ENCODE measurements at regions not wholly inside any gene's neighbourhood (a gene's known extent, or its start where the extent isn't known, plus 50 kb on each side); places are given as distances from the start of the nearest gene placed in this dataset.

GRCh38 chr4:61024610-61025009 is 175.5 kb upstream of the ADGRL3 start:
- H3K4me3 ChIP-seq (ENCODE audit: low read depth, low read length): no peak overlapping the region
- no peak for DNase-seq (ENCODE audit: low read depth)
- TF ChIP-seq, protein P1, sequence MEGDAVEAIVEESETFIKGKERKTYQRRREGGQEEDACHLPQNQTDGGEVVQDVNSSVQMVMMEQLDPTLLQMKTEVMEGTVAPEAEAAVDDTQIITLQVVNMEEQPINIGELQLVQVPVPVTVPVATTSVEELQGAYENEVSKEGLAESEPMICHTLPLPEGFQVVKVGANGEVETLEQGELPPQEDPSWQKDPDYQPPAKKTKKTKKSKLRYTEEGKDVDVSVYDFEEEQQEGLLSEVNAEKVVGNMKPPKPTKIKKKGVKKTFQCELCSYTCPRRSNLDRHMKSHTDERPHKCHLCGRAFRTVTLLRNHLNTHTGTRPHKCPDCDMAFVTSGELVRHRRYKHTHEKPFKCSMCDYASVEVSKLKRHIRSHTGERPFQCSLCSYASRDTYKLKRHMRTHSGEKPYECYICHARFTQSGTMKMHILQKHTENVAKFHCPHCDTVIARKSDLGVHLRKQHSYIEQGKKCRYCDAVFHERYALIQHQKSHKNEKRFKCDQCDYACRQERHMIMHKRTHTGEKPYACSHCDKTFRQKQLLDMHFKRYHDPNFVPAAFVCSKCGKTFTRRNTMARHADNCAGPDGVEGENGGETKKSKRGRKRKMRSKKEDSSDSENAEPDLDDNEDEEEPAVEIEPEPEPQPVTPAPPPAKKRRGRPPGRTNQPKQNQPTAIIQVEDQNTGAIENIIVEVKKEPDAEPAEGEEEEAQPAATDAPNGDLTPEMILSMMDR (IDR thresholded peaks at IDR 0.05; ENCODE audit: low read depth, low read length, missing control alignments): no peak
- in situ Hi-C loops (cut with HindIII; ENCODE audit: low sequenced_read_pairs): no loop called here

DNA sequence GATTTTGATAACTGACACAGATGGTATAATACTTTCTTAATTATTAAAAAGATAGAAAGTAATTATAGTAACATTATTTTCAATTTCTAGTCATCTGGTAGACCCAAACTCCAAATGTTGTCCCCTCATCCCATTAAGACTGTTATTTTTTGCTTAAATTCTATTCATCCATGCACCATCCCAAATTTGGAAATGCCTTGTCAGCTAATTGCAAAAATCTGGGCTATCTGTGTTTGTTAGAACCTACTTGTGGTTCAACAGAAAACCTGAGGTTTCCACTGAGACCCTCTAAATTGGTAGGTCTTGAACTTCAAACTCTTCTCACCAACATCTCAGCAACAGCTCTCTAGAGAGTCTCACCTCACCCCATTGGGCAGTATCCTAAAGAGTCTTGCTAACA is 172.2 kb upstream of the ADGRL3 start:
- TF ChIP-seq, protein P1 (IDR thresholded peaks at IDR 0.05; ENCODE audit: low read depth, low read length, missing control alignments): no peak
- in situ Hi-C loops (cut with HindIII; ENCODE audit: low sequenced_read_pairs): no loop called here
- no peak for DNase-seq (ENCODE audit: low read depth)
- H3K4me3 ChIP-seq (ENCODE audit: low read depth, low read length): no peak overlapping the region

DNA sequence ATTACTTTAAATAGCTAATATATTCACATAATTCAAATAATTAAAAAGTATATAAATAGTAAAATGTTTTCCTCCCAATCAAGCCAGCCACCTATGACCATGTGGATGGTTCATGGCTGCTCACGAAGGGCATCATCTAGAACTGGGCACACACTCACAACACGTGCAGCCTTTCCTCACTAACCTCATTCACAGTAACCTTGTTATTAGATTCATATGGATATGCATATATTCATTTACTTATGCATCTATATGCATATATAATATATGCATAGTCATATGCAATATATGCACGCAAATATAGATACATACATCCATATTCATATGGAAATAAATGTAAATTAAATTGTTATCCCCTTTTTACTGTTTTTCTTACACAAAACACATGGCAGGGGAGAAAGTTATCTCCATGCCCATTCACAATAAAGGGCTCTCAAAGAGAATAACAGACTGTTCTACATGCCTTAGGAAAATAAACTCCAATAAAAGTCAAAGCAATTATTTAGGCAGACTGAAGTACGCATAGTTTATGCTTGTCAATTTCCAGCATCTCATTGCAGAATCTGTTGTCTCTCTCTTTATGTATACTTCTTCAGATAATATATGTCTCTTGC is 163.9 kb upstream of the ADGRL3 start:
- TF ChIP-seq, protein P1 (IDR thresholded peaks at IDR 0.05; ENCODE audit: low read depth, low read length, missing control alignments): no peak
- in situ Hi-C loops (cut with HindIII; ENCODE audit: low sequenced_read_pairs): no loop called here
- DNase-seq (ENCODE audit: low read depth): no peak

GRCh38 chr4:61041527-61041926 is 158.6 kb upstream of the ADGRL3 start:
- TF ChIP-seq, protein P1 (IDR thresholded peaks at IDR 0.05; ENCODE audit: low read depth, low read length, missing control alignments): no peak
- in situ Hi-C loops (cut with HindIII; ENCODE audit: low sequenced_read_pairs): no loop called here
- no peak for DNase-seq (ENCODE audit: low read depth)
- H3K4me3 ChIP-seq (ENCODE audit: low read depth, low read length): no peak overlapping the region

More for the DNA sequence above, 163.9 kb upstream of the ADGRL3 start:
- H3K4me3 ChIP-seq (ENCODE audit: low read depth, low read length): no peak overlapping the region

DNA sequence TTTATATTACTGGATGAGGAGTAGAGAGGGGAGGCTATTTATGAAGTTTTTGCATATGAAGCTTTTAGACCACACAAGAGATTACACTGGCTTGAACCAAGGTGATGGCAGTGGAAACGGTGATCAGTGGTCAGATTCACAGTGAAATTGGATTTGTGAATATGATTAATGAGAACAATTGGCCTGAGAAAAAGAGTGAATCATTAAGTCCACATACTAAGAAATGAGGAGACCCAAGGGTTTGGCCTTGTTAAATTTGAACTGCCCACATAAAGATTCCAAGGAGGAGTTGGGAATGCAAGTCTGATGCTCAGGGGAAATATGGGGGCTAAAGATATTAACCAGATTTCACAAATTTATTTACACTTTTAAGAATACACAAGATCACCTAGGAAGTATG is 155.3 kb upstream of the ADGRL3 start:
- DNase-seq (ENCODE audit: low read depth): no peak
- no peak overlapping the region for H3K4me3 ChIP-seq (ENCODE audit: low read depth, low read length)
- TF ChIP-seq, protein P1 (IDR thresholded peaks at IDR 0.05; ENCODE audit: low read depth, low read length, missing control alignments): no peak
- in situ Hi-C loops (cut with HindIII; ENCODE audit: low sequenced_read_pairs): no loop called here

DNA sequence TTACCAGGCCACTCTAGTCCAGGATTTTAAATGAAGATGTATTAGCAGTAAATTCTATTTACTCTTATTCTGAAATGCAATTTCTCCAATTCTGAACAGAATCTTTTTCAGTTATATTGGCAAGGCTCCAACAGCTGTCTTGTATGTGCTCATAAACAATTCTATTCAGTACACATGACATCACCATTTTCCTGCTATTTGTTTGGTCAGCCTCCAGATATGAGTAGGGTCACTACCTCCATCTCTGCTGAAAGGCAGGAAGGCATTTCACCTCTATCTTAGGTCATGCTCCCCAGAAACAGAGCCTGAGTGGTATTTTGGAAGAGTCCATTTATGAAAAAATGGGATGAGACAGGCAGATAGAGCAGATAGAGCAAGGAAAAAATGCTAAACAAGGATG is 151.1 kb upstream of the ADGRL3 start:
- in situ Hi-C loops (cut with HindIII; ENCODE audit: low sequenced_read_pairs): no loop called here
- no peak for DNase-seq (ENCODE audit: low read depth)
- no peak overlapping the region for H3K4me3 ChIP-seq (ENCODE audit: low read depth, low read length)
- TF ChIP-seq, protein P1 (IDR thresholded peaks at IDR 0.05; ENCODE audit: low read depth, low read length, missing control alignments): no peak

All from astrocyte of the cerebellum (primary cell).